DND-41 (cell line): ENCODE measurements at regions not wholly inside any gene's neighbourhood (a gene's known extent, or its start where the extent isn't known, plus 50 kb on each side); places are given as distances from the start of the nearest gene placed in this dataset.

Experiments
- CTCF ChIP-seq: IDR thresholded peaks from 2 replicates; pipeline ENCODE4 v1.5.1; 2012; ENCODE audit warnings: borderline replicate concordance, low read length, moderate library complexity, mild to moderate bottlenecking; ENCODE audit not compliant: poor library complexity, severe bottlenecking; ENCODE audit errors: extremely low read depth
- EZH2 ChIP-seq: IDR thresholded peaks from 3 replicates; pipeline ENCODE4 v1.6.1; 2012; ENCODE audit warnings: borderline replicate concordance, low read depth, mild to moderate bottlenecking, moderate library complexity, low read length, inconsistent platforms; ENCODE audit not compliant: severe bottlenecking

- TF ChIP-seq CTCF (no peak), EZH2 (no peak)
Observed at GRCh38 chr9:20205821-20206220, 416.5 kb downstream of the MLLT3 start.
